ENCODE measurements at regions not wholly inside any gene's neighbourhood (a gene's known extent, or its start where the extent isn't known, plus 50 kb on each side); places are given as distances from the start of the nearest gene placed in this dataset.

DNA sequence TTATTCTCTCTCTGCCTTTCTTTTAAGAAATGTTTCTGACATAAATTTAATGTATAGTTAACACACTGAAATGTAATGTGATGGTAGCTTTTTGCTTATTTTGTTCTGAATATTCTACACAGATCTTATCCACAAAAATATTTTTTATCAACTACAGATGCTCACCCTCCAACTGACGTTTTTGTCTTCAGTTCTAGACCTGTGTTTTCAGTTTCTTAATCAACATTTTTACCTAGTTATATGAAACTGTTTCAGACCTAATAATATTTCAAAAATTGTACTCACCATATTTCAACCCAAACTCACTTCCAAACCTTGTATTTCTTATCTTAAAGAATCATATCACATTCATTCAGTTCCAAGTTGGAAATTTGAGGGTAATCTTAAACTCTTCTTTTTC lies 452.8 kb downstream of the RFPL4B start:
- in situ Hi-C loops (cut with HindIII; ENCODE audit: low pct_unique_long_range_greater_than_20kb, low sequenced_read_pairs), result no loop called here
- DNase-seq (ENCODE audit: low read depth, low spot score), result no peak

DNA sequence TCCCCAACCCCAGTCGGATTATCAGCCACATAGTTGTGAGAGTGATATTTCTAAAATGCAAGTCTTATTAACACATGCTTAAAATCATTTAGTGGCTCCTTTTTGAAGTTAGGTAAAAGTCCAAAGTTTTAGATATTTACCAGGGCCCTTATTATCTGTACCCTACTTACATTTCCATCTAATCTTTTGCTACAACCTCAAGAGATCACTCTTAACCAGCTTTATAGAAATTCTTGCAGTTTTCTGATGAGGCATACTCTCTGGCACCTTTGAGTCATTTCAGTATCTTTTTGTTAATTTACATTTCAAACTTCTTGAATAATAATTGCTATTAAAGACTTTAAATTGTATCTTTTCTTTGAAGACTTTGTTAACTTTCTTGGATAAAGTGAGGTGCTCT lies 453.3 kb downstream of the RFPL4B start:
- Histone ChIP-seq H3K27me3 (ENCODE audit: control insufficient read depth, insufficient read depth, low read length) (no peaks in the 10 kb centered on the region), H3K36me3 (ENCODE audit: control insufficient read depth, insufficient read depth, low read length) (no peaks in the 10 kb centered on the region), H3K4me3 (ENCODE audit: low read depth in 2 of 2, low read length in 2 of 2) (no peak overlapping the region), H3K9me3 (ENCODE audit: control insufficient read depth, insufficient read depth, low read depth, low read length) (no peaks in the 10 kb centered on the region), H3K4me1 (ENCODE audit: control insufficient read depth, insufficient read depth, low read length) (no peaks in the 10 kb centered on the region), H3K27ac (ENCODE audit: low read length) (no peak overlapping the region)
- DNase-seq (ENCODE audit: low read depth, low spot score) (no peak), ATAC-seq (no peak)
- BruUV-seq (replicated peaks), result no TSS peak
- in situ Hi-C loops (cut with HindIII; ENCODE audit: low pct_unique_long_range_greater_than_20kb, low sequenced_read_pairs) (no loop called here), intact Hi-C loops (cut with micrococcal nuclease; ENCODE audit: unreplicated experiment) (no loop called here)
- TF ChIP-seq POLR2AphosphoS5 (IDR thresholded peaks at IDR 0.05; ENCODE audit: low read depth, low read length) (no peak), TCF7L2 (IDR thresholded peaks at IDR 0.05; ENCODE audit: low read depth, low read length) (no peak), SIN3A (IDR thresholded peaks at IDR 0.05; ENCODE audit: borderline replicate concordance, insufficient read depth, low read depth, low read length) (no peak)
- TF ChIP-seq, protein P1, sequence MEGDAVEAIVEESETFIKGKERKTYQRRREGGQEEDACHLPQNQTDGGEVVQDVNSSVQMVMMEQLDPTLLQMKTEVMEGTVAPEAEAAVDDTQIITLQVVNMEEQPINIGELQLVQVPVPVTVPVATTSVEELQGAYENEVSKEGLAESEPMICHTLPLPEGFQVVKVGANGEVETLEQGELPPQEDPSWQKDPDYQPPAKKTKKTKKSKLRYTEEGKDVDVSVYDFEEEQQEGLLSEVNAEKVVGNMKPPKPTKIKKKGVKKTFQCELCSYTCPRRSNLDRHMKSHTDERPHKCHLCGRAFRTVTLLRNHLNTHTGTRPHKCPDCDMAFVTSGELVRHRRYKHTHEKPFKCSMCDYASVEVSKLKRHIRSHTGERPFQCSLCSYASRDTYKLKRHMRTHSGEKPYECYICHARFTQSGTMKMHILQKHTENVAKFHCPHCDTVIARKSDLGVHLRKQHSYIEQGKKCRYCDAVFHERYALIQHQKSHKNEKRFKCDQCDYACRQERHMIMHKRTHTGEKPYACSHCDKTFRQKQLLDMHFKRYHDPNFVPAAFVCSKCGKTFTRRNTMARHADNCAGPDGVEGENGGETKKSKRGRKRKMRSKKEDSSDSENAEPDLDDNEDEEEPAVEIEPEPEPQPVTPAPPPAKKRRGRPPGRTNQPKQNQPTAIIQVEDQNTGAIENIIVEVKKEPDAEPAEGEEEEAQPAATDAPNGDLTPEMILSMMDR (IDR thresholded peaks at IDR 0.05), result no peak
- TF ChIP-seq, protein P2, sequence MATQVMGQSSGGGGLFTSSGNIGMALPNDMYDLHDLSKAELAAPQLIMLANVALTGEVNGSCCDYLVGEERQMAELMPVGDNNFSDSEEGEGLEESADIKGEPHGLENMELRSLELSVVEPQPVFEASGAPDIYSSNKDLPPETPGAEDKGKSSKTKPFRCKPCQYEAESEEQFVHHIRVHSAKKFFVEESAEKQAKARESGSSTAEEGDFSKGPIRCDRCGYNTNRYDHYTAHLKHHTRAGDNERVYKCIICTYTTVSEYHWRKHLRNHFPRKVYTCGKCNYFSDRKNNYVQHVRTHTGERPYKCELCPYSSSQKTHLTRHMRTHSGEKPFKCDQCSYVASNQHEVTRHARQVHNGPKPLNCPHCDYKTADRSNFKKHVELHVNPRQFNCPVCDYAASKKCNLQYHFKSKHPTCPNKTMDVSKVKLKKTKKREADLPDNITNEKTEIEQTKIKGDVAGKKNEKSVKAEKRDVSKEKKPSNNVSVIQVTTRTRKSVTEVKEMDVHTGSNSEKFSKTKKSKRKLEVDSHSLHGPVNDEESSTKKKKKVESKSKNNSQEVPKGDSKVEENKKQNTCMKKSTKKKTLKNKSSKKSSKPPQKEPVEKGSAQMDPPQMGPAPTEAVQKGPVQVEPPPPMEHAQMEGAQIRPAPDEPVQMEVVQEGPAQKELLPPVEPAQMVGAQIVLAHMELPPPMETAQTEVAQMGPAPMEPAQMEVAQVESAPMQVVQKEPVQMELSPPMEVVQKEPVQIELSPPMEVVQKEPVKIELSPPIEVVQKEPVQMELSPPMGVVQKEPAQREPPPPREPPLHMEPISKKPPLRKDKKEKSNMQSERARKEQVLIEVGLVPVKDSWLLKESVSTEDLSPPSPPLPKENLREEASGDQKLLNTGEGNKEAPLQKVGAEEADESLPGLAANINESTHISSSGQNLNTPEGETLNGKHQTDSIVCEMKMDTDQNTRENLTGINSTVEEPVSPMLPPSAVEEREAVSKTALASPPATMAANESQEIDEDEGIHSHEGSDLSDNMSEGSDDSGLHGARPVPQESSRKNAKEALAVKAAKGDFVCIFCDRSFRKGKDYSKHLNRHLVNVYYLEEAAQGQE (IDR thresholded peaks at IDR 0.05; ENCODE audit: insufficient read depth in 1 of 2, low read depth in 2 of 2, low read length in 1 of 2), result no peak
- ChIA-PET POLR2A (no interaction called here), CTCF (no interaction called here)

More for the DNA sequence above, 452.8 kb downstream of the RFPL4B start:
- H3K4me3 ChIP-seq (ENCODE audit: low read depth in 2 of 2, low read length in 2 of 2), result no peak overlapping the region
- intact Hi-C loops (cut with micrococcal nuclease; ENCODE audit: unreplicated experiment), result no loop called here
- CTCF ChIA-PET, result no interaction called here
- no peaks in the 10 kb centered on the region for H3K36me3 ChIP-seq (ENCODE audit: control insufficient read depth, insufficient read depth, low read length)
- H3K9me3 ChIP-seq (ENCODE audit: control insufficient read depth, insufficient read depth, low read depth, low read length), result no peaks in the 10 kb centered on the region
- H3K4me1 ChIP-seq (ENCODE audit: control insufficient read depth, insufficient read depth, low read length), result no peaks in the 10 kb centered on the region
- TF ChIP-seq, protein P2 (IDR thresholded peaks at IDR 0.05; ENCODE audit: insufficient read depth in 1 of 2, low read depth in 2 of 2, low read length in 1 of 2), result no peak
- TF ChIP-seq TCF7L2 (IDR thresholded peaks at IDR 0.05; ENCODE audit: low read depth, low read length), result no peak
- TF ChIP-seq POLR2AphosphoS5 (IDR thresholded peaks at IDR 0.05; ENCODE audit: low read depth, low read length), result no peak
- no peak for TF ChIP-seq SIN3A (IDR thresholded peaks at IDR 0.05; ENCODE audit: borderline replicate concordance, insufficient read depth, low read depth, low read length)
- TF ChIP-seq, protein P1 (IDR thresholded peaks at IDR 0.05), result no peak
- no peak for ATAC-seq
- BruUV-seq (replicated peaks), result no TSS peak
- no peak overlapping the region for H3K27ac ChIP-seq (ENCODE audit: low read length)
- H3K27me3 ChIP-seq (ENCODE audit: control insufficient read depth, insufficient read depth, low read length), result no peaks in the 10 kb centered on the region
- POLR2A ChIA-PET, result no interaction called here
